Fibroblast of skin of left biceps (primary cell): ENCODE measurements at regions not wholly inside any gene's neighbourhood (a gene's known extent, or its start where the extent isn't known, plus 50 kb on each side); places are given as distances from the start of the nearest gene placed in this dataset.

Experiments
- DNase-seq, 2 experiments: peaks; one replicate each; pipeline ENCODE4 v3.0.0-alpha.2; 2013; ENCODE audit warnings: low read depth in 2 of 2

GRCh38 chr13:105937451-105937850 is 598.0 kb downstream of the EFNB2 start:
- no peak for DNase-seq

GRCh38 chr13:105936816-105937215 is 598.6 kb downstream of the EFNB2 start:
- peak; percentile 40 to 49 for DNase-seq

GRCh38 chr13:105929505-105929904 is 606.0 kb downstream of the EFNB2 start:
- DNase-seq: no peak

GRCh38 chr13:105928901-105929300 is 606.6 kb downstream of the EFNB2 start:
- no peak for DNase-seq

- DNase-seq: no peak
Measured at GRCh38 chr13:105928048-105928447, 607.4 kb downstream of the EFNB2 start.

- peak; percentile 44 to 47 for DNase-seq
Measured at GRCh38 chr13:105925496-105925895, 610.0 kb downstream of the EFNB2 start.

- no peak for DNase-seq
Measured at GRCh38 chr13:105921711-105922110, 613.8 kb downstream of the EFNB2 start.

GRCh38 chr13:105920370-105920769 is 615.1 kb downstream of the EFNB2 start:
- peak; percentile 24 to 32 for DNase-seq

GRCh38 chr13:105918842-105919741 is 616.4 kb downstream of the EFNB2 start:
- DNase-seq: peak in 1 of 2 experiments; percentile 12

GRCh38 chr13:105915146-105915850 is 620.2 kb downstream of the EFNB2 start:
- DNase-seq: no peak

- peak; percentile 77 to 85 for DNase-seq
Measured at GRCh38 chr13:105914291-105915036, 621.0 kb downstream of the EFNB2 start.

- DNase-seq: no peak
Measured at GRCh38 chr13:105908586-105908985, 626.9 kb downstream of the EFNB2 start.

- DNase-seq: no peak
Measured at GRCh38 chr13:105907319-105908019, 628.0 kb downstream of the EFNB2 start.

- no peak for DNase-seq
Measured at GRCh38 chr13:105906746-105907145, 628.7 kb downstream of the EFNB2 start.

- no peak for DNase-seq
Measured at GRCh38 chr13:105904034-105904742, 631.3 kb downstream of the EFNB2 start.

GRCh38 chr13:105902396-105902795 is 633.1 kb downstream of the EFNB2 start:
- no peak for DNase-seq

- DNase-seq: no peak
Measured at GRCh38 chr13:105897575-105897974, 637.9 kb downstream of the EFNB2 start.

GRCh38 chr13:105894697-105895096 is 640.8 kb downstream of the EFNB2 start:
- no peak for DNase-seq

GRCh38 chr13:105890509-105890908 is 645.0 kb downstream of the EFNB2 start:
- no peak for DNase-seq

GRCh38 chr13:105878119-105878700 is 657.3 kb downstream of the EFNB2 start:
- no peak for DNase-seq

- DNase-seq: no peak
Measured at GRCh38 chr13:105874814-105875213, 660.6 kb downstream of the EFNB2 start.
